ENCODE measurements at regions not wholly inside any gene's neighbourhood (a gene's known extent, or its start where the extent isn't known, plus 50 kb on each side); places are given as distances from the start of the nearest gene placed in this dataset.
"Not testable (repeated sequence)": the region's sequence is repeated elsewhere in the genome, so short reads cannot be mapped to it uniquely, and the experiment has no call there.

GRCh38 chr9:67269692-67270091, 277.3 kb upstream of the SPATA31A3 start:
- TF ChIP-seq CTCF (IDR thresholded peaks at IDR 0.05); EZH2 (IDR thresholded peaks at IDR 0.05; ENCODE audit: borderline replicate concordance, insufficient read depth, low read depth, low read length, poor library complexity, severe bottlenecking): not testable (repeated sequence)
